A549 (cell line): ENCODE measurements at regions not wholly inside any gene's neighbourhood (a gene's known extent, or its start where the extent isn't known, plus 50 kb on each side); places are given as distances from the start of the nearest gene placed in this dataset.

Experiments used
- ATAC-seq, 2 experiments: fragments of 200-7000 bp in 1 of 2; fragments of >200 bp in 1 of 2; cut with Nextera tagmentation in 1 of 2; cut with Tn5 transposase in 1 of 2; 3 replicates each; pipeline versions ENCODE4 v1.8.0 to v1.9.1; 2018 to 2020; ENCODE audit warnings: mild to moderate bottlenecking in 1 of 2, moderate library complexity in 1 of 2
- CTCF ChIA-PET: fragments of 300-600 bp; sonication (Branson Sonifier 250); formaldehyde crosslinking; extraction: SDS; loops from one replicate; lab custom pipeline; 2021; ENCODE audit warnings: antibody characterized with exemption, inconsistent platforms; lab: Yijun Ruan, JAX
- POLR2A ChIA-PET: fragments of 350-600 bp; formaldehyde crosslinking; extraction: SDS; loops from one replicate; lab custom pipeline; 2021; ENCODE audit warnings: antibody characterized with exemption, inconsistent platforms; lab: Yijun Ruan, JAX
- DNase-seq, 2 experiments: peaks; one replicate each; pipeline versions ENCODE4 v3.0.0 to v3.0.0-alpha.2; 2011 to 2016; ENCODE audit warnings: low read depth in 1 of 2, low spot score in 1 of 2
- FAIRE-seq: peaks from 2 replicates; lab custom pipeline; 2011; peaks lifted over from hg19 to GRCh38; lab: Jason Lieb, UNC
- H3K27ac ChIP-seq, 2 experiments: fragments of >200 bp; sonication (Bioruptor Twin); formaldehyde crosslinking; 3 replicates each; pipeline ENCODE4 v1.5.1; 2016 to 2017
- H3K4me1 ChIP-seq: fragments of >200 bp; sonication (Bioruptor Twin); formaldehyde crosslinking; 3 replicates; pipeline ENCODE4 v1.6.1; 2016
- H3K4me2 ChIP-seq: fragments of >200 bp; sonication (Bioruptor Twin); formaldehyde crosslinking; 3 replicates; pipeline ENCODE4 v1.6.1; 2016
- H3K4me3 ChIP-seq: fragments of >200 bp; sonication (Bioruptor Twin); formaldehyde crosslinking; 3 replicates; pipeline ENCODE4 v1.5.1; 2016
- H3K9me3 ChIP-seq: fragments of >200 bp; sonication (Bioruptor Twin); formaldehyde crosslinking; 3 replicates; pipeline ENCODE4 v1.6.1; 2016
- CBX8 ChIP-seq: fragments of 200-600 bp; sonication (generic); IDR thresholded peaks from 2 replicates; pipeline ENCODE4 v1.6.1; 2016
- CHD2 ChIP-seq: fragments of 150-350 bp; IDR thresholded peaks from 2 replicates; pipeline ENCODE4 v1.6.1; 2014; ENCODE audit warnings: low read length; ENCODE audit not compliant: partially characterized antibody
- EHF ChIP-seq: fragments of 250-450 bp; sonication (Bioruptor Pico); IDR thresholded peaks from 2 replicates; pipeline ENCODE4 v1.5.0; 2020; ENCODE audit warnings: mild to moderate bottlenecking
- EHMT2 ChIP-seq: fragments of 200-600 bp; sonication (generic); IDR thresholded peaks from 2 replicates; pipeline ENCODE4 v1.6.1; 2016; ENCODE audit warnings: antibody characterized with exemption, low read depth, mild to moderate bottlenecking, moderate library complexity
- EP300 ChIP-seq, 2 experiments: fragments of >200 bp; sonication (Bioruptor Twin); formaldehyde crosslinking; IDR thresholded peaks; 2 replicates in 1 of 2; 3 replicates in 1 of 2; pipeline ENCODE4 v1.6.1; 2016 to 2017
- FOSB ChIP-seq: fragments of 250-450 bp; sonication (Bioruptor Pico); IDR thresholded peaks from 2 replicates; pipeline ENCODE4 v1.5.0; 2020; ENCODE audit warnings: mild to moderate bottlenecking, moderate library complexity
- FOSL2 ChIP-seq, 2 experiments: fragments of 450-650 bp in 1 of 2; fragments of >200 bp in 1 of 2; sonication (Bioruptor Twin) in 1 of 2; formaldehyde crosslinking; IDR thresholded peaks; 2 replicates each; pipeline versions ENCODE4 v1.5.0 to v1.6.1; 2016 to 2020; ENCODE audit warnings: mild to moderate bottlenecking in 1 of 2, moderate library complexity in 1 of 2
- HES2 ChIP-seq: fragments of >200 bp; sonication (Bioruptor Twin); formaldehyde crosslinking; IDR thresholded peaks from 2 replicates; pipeline ENCODE4 v1.6.1; 2016
- HOXB5 ChIP-seq: fragments of 250-450 bp; sonication (Bioruptor Pico); IDR thresholded peaks from 2 replicates; pipeline ENCODE4 v1.5.0; 2020; ENCODE audit warnings: mild to moderate bottlenecking, moderate library complexity
- JUNB ChIP-seq: fragments of >200 bp; sonication (Bioruptor Twin); formaldehyde crosslinking; IDR thresholded peaks from 2 replicates; pipeline ENCODE4 v1.6.1; 2016
- KDM5A ChIP-seq: fragments of 200-600 bp; sonication (generic); IDR thresholded peaks from 2 replicates; pipeline ENCODE4 v1.6.1; 2016; ENCODE audit warnings: antibody characterized with exemption, mild to moderate bottlenecking
- MAFK ChIP-seq: fragments of 450-650 bp; IDR thresholded peaks from 2 replicates; pipeline ENCODE4 v1.6.1; 2014; ENCODE audit not compliant: partially characterized antibody
- MAZ ChIP-seq: fragments of 150-350 bp; IDR thresholded peaks from 2 replicates; pipeline ENCODE4 v1.6.1; 2014; ENCODE audit warnings: antibody characterized with exemption, low read depth, low read length, borderline replicate concordance
- NPAS2 ChIP-seq: fragments of 250-450 bp; sonication (Bioruptor Pico); IDR thresholded peaks from 2 replicates; pipeline ENCODE4 v1.8.0; 2022; ENCODE audit warnings: mild to moderate bottlenecking, moderate library complexity, borderline replicate concordance
- NR3C1 ChIP-seq: fragments of >200 bp; sonication (Bioruptor Twin); formaldehyde crosslinking; IDR thresholded peaks from 3 replicates; pipeline ENCODE4 v1.6.1; 2017
- PHF8 ChIP-seq: fragments of 200-600 bp; sonication (generic); IDR thresholded peaks from 2 replicates; pipeline ENCODE4 v1.6.1; 2016; ENCODE audit warnings: low read depth, mild to moderate bottlenecking, antibody characterized with exemption, moderate library complexity, borderline replicate concordance
- RAD21 ChIP-seq, 2 experiments: fragments of >200 bp in 1 of 2; sonication (Bioruptor Twin) in 1 of 2; formaldehyde crosslinking in 1 of 2; IDR thresholded peaks in 1 of 2; conservative IDR thresholded peaks in 1 of 2; 2 replicates in 1 of 2; 3 replicates in 1 of 2; pipeline ENCODE4 v1.6.1; 2012 to 2018; ENCODE audit warnings: inconsistent platforms in 1 of 2
- SMC3 ChIP-seq: fragments of >200 bp; sonication (Bioruptor Twin); formaldehyde crosslinking; IDR thresholded peaks from 3 replicates; pipeline ENCODE4 v1.6.1; 2018; ENCODE audit warnings: inconsistent platforms
- TP53 ChIP-seq: fragments of 250-450 bp; sonication (Bioruptor Pico); IDR thresholded peaks from 2 replicates; pipeline ENCODE4 v1.5.0; 2021; ENCODE audit warnings: mild to moderate bottlenecking, moderate library complexity
- ZSCAN20 ChIP-seq: fragments of 250-450 bp; sonication (Bioruptor Pico); IDR thresholded peaks from 2 replicates; pipeline ENCODE4 v1.8.0; 2022; ENCODE audit warnings: mild to moderate bottlenecking, moderate library complexity
- WGBS: methylation state at CpG from one replicate; pipeline ENCODE4 v1.1.6; 2017; ENCODE audit errors: missing lambda C conversion rate; 5-methylcytosine and 5-hydroxymethylcytosine counted together
- TF ChIP-seq, protein P1 (sequence below): fragments of >200 bp; sonication (Bioruptor Twin); formaldehyde crosslinking; IDR thresholded peaks from 3 replicates; pipeline ENCODE4 v1.5.1; 2016
- TF ChIP-seq, protein P2 (sequence below): IDR thresholded peaks from 2 replicates; pipeline ENCODE4 v1.6.1; 2012; ENCODE audit warnings: low read depth, borderline replicate concordance

DNA sequence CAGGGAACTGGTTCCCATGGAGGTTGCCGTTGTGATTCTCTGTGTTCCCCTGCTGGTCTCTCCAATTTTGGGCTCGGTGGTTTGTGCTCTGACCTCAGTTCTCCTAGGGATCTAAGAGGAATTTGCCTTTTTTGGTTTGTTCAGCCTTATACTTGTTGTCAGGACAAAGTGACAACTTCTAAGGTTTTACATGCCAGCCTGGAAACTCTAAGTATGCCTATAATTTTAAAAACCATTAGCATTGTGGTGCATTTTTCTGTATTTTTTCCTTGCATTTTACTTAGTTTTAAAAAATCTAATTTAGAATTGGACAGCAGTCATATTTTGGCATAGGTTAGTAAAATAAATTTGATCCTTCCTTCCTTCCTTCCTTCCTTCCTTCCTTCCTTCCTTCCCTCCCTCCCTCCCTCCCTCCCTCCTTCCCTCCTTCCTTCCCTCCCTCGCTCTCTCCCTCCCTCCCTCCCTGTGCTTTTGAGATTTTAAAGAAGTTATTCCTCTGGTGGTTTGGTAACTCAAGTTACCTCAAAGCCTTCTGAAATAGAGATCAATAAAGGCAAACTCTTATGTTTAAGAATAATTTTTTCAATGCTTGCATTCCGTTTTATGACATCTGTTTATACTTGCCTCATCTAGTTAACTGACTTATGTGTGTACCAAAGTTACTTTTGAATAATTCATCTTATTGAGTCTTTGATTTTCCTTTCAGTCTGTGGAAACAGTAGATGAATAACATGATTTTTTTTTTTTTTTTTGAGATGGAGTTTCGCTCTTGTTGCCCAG is 141.3 kb upstream of the RGS17 start:
- ATAC-seq = no peak
- CTCF ChIA-PET = interaction anchor here (0.9 kb wide), 1 partner anchor 41 kb away, joined by 3 read pairs; no protein-coding TSS in a partner anchor
- POLR2A ChIA-PET = no interaction called here
- WGBS = 66% methylated on average over 5 of the region's 5 CpGs
- DNase-seq = no peak
- H3K4me3 ChIP-seq = no peak overlapping the region
- no peaks in the 10 kb centered on the region for H3K9me3 ChIP-seq
- H3K4me2 ChIP-seq = no peak overlapping the region
- no peaks in the 10 kb centered on the region for H3K4me1 ChIP-seq
- FAIRE-seq = no peak
- no peak for TF ChIP-seq KDM5A
- TF ChIP-seq EP300 (IDR thresholded peaks at IDR 0.05) = no peak
- no peak overlapping the region for H3K27ac ChIP-seq

DNA sequence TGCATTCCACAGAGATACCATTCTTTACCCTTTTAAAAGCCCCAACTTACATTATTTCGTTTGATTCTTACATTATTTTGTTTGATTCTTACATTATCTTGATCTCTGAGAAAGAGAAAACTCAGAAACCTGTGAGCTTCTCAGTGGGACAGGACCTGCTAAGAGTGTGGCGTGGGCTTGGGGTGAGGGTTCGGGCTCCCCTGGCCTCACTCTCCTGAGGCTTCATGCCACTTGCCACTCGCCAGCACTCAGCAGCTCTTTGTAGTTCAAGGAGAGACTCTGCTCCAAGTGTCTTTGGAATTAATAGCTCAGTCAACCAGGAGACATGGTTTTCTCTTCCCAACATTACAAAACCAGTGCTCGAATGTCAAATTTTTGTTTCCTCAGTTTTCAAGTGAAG is 132.4 kb upstream of the RGS17 start:
- POLR2A ChIA-PET = no interaction called here
- CTCF ChIA-PET = no interaction called here
- no peak for ATAC-seq
- no peak for TF ChIP-seq FOSL2 (IDR thresholded peaks at IDR 0.05)
- TF ChIP-seq FOSL2 (CRISPR knock-in tag; IDR thresholded peaks at IDR 0.05) = no peak
- TF ChIP-seq HES2 = no peak
- no peak for TF ChIP-seq CBX8
- TF ChIP-seq, all 56 proteins: peak for 0
- FAIRE-seq (no peak), DNase-seq (no peak)
- Histone ChIP-seq H3K4me1 (no peaks in the 10 kb centered on the region), H3K9me3 (no peaks in the 10 kb centered on the region), H3K4me3 (no peak overlapping the region), H3K27ac (no peak overlapping the region), H3K4me2 (no peak overlapping the region)
- WGBS = 62% methylated on average over 5 of the region's 5 CpGs

DNA sequence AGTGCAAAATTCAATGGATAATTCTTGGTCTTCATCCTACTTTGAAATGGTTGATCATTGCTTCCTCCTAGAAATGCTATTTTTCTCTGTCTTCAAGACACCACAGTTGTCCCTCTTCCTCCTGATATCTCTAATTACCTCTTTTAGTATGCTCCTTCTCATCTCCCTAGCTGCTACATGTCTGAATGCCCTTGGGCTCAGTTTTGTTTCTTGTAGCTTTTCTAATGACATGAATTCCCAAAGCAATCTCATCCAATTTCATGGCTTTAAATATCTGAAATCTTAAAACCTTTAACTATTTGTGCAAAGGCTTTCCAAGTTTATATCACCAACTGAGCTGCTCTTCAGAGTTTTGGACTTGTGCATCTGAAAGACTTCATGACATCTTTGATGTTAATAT is 120.2 kb upstream of the RGS17 start:
- ChIA-PET POLR2A (no interaction called here), CTCF (interaction anchor here (1.0 kb wide), 1 partner anchor 20 kb away, joined by 3 read pairs; no protein-coding TSS in a partner anchor)
- no peak for ATAC-seq
- no peak overlapping the region for H3K4me3 ChIP-seq
- no peak for DNase-seq
- TF ChIP-seq HES2 (no peak), ZSCAN20 (CRISPR knock-in tag) (no peak), TP53 (CRISPR knock-in tag) (no peak), MAFK (no peak), KDM5A (no peak), EHMT2 (no peak), NPAS2 (CRISPR knock-in tag) (no peak), MAZ (no peak), PHF8 (no peak)
- H3K4me2 ChIP-seq = no peak overlapping the region
- no peaks in the 10 kb centered on the region for H3K4me1 ChIP-seq
- no peak for FAIRE-seq
- H3K27ac ChIP-seq = no peak overlapping the region
- H3K9me3 ChIP-seq = no peaks in the 10 kb centered on the region

DNA sequence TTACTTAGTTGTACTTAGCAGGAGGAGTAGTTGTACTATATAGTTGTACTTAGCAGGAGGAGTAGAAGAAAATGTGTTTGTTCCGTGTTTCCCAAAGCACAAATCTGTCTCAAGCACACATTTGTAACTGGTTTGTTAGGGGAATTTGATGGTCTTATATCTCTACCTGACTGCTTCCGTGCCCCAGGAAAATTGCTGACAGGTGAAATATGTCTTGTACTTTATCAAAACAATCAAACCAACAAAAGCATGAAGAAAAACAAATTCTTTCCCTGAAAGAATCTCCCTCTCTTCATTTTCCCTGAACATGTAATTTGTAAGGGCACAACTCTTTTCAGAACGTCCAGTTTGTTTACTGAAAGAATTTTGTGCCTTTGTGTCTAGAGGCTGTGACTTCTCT is 106.6 kb upstream of the RGS17 start:
- WGBS = 66% methylated on average over 3 of the region's 3 CpGs
- Histone ChIP-seq H3K9me3 (no peaks in the 10 kb centered on the region), H3K4me3 (no peak overlapping the region), H3K4me2 (no peak overlapping the region), H3K4me1 (no peaks in the 10 kb centered on the region), H3K27ac (no peak overlapping the region)
- TF ChIP-seq MAFK = peak; percentile 33
- TF ChIP-seq EHMT2 = no peak
- ChIA-PET CTCF (no interaction called here), POLR2A (no interaction called here)
- ATAC-seq (no peak), FAIRE-seq (no peak), DNase-seq (no peak)

GRCh38 chr6:153231048-153231646 is 100.1 kb upstream of the RGS17 start:
- Histone ChIP-seq H3K4me2 (no peak overlapping the region), H3K4me1 (no peaks in the 10 kb centered on the region), H3K27ac (no peak overlapping the region), H3K9me3 (no peaks in the 10 kb centered on the region), H3K4me3 (no peak overlapping the region)
- FAIRE-seq (no peak), ATAC-seq (peak; percentile 50 to 75; a peak in 4 of 6 replicates), DNase-seq (peak; percentile 8 to 48)
- CTCF ChIA-PET = interaction anchor here (0.6 to 2.3 kb wide), 10 partner anchors 8 to 773 kb away, joined by 3 to 6 read pairs (median 3); no protein-coding TSS in a partner anchor
- POLR2A ChIA-PET = no interaction called here
- 26% methylated on average over 12 of the region's 12 CpGs for WGBS
- no peak for TF ChIP-seq JUNB
- no peak for TF ChIP-seq FOSB (CRISPR knock-in tag)
- no peak for TF ChIP-seq HOXB5 (CRISPR knock-in tag)
- TF ChIP-seq, protein P1, sequence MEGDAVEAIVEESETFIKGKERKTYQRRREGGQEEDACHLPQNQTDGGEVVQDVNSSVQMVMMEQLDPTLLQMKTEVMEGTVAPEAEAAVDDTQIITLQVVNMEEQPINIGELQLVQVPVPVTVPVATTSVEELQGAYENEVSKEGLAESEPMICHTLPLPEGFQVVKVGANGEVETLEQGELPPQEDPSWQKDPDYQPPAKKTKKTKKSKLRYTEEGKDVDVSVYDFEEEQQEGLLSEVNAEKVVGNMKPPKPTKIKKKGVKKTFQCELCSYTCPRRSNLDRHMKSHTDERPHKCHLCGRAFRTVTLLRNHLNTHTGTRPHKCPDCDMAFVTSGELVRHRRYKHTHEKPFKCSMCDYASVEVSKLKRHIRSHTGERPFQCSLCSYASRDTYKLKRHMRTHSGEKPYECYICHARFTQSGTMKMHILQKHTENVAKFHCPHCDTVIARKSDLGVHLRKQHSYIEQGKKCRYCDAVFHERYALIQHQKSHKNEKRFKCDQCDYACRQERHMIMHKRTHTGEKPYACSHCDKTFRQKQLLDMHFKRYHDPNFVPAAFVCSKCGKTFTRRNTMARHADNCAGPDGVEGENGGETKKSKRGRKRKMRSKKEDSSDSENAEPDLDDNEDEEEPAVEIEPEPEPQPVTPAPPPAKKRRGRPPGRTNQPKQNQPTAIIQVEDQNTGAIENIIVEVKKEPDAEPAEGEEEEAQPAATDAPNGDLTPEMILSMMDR = peak; percentile 75
- TF ChIP-seq, protein P2, sequence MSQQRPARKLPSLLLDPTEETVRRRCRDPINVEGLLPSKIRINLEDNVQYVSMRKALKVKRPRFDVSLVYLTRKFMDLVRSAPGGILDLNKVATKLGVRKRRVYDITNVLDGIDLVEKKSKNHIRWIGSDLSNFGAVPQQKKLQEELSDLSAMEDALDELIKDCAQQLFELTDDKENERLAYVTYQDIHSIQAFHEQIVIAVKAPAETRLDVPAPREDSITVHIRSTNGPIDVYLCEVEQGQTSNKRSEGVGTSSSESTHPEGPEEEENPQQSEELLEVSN = no peak
- TF ChIP-seq SMC3 = peak; percentile 71
- peak; percentile 74 to 82 for TF ChIP-seq RAD21 (conservative IDR thresholded peaks at IDR 0.05 in 1 of 2, IDR thresholded peaks at IDR 0.05 in 1 of 2)
- TF ChIP-seq NR3C1 = no peak
- no peak for TF ChIP-seq CHD2
- TF ChIP-seq EHF (CRISPR knock-in tag) = no peak
- no peak for TF ChIP-seq EHMT2
